GM20431 (cell line): ENCODE measurements at regions not wholly inside any gene's neighbourhood (a gene's known extent, or its start where the extent isn't known, plus 50 kb on each side); places are given as distances from the start of the nearest gene placed in this dataset.

Experiments used
- in situ Hi-C: fragments of 300-500 bp; cut with MseI, MboI; formaldehyde crosslinking; loops from one replicate; pipeline ENCODE4 v1.15.0; 2020; ENCODE audit warnings: low sequenced_read_pairs; ENCODE audit not compliant: unreplicated experiment

- in situ Hi-C loops: no loop called here
Observed at GRCh38 chr7:68014031-68014736, 1017.6 kb downstream of the TYW1 start.

DNA sequence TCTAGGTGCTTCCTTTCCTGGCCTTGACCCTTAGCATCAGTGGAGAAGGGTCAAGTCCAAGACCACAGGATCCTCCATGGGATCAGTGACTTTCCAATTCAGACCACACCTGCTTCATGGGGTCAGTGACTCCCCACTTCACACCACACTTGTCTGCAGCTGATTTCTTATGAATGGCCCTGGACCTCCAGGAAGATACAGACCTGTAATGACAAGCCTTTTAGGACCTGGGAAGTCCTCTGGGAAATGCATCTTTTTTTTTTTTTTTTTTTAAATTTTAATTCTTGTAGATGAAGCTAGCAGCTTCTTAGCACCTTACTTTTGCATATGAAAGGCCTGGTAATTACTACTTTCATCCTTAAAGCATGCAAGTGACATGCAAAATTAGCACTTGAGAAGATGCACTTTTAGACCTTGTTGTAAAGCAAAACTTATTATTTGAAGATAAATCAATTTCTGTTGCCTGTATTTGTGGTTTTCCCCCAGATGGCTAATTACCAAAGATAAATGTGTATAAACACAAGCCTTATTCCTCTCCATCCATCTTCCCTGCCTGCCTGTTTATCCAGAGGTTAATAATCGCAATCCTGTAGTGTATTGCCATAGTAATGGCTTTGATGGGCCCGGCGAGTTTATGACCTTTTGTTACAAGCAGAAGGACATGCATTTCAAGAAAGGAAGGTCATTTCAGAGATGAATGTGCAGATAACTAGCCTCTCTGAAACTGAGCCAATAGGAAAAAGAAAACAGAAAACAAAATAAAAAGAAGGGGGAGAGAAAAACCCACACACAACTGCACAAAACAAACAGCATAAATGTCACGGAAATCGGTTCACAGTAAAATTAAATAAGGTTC lies 1018.7 kb downstream of the TYW1 start:
- in situ Hi-C loops: no loop called here

GRCh38 chr7:68015978-68016532 lies 1019.4 kb downstream of the TYW1 start:
- in situ Hi-C loops: no loop called here

GRCh38 chr7:68020102-68020501 lies 1023.5 kb downstream of the TYW1 start:
- in situ Hi-C loops: no loop called here

DNA sequence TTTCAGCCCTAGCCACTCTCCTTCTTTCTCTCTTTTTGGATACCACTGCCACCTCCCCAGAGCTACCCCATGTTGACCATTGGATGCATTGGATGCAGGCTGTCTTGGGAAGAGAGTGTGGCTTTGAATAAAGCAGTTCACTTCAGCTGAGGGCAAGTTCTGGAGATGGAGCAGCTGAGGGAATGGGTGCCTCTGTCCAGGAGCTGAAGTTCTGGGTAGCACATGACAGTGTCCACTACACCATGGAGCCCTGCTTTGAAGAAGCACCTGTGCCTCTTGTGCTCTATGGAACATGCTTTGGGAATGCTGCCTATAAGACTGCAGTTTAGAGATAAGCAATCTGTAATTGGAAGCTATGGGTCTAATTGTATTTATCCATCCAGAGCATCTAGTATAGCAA lies 1028.7 kb downstream of the TYW1 start:
- in situ Hi-C loops: no loop called here

DNA sequence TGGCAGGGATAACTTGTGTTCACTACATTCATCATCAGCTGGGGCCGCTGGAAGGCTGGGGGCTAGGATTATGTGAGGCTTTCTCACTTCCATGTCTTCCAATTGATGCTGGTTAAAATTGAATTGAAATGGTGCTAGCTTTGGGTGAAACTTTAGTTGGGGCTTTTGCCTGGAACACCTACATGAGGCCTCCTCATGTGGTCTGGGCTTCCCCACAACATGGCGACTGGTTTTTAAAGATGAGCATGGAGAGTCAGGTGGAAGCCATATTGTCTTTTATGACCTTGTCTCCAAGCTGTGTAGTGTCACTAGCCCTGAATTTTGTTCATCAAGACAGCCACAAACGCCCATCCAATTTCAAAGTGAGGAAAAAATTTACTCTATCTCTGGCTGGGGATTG lies 1033.9 kb downstream of the TYW1 start:
- in situ Hi-C loops: no loop called here

DNA sequence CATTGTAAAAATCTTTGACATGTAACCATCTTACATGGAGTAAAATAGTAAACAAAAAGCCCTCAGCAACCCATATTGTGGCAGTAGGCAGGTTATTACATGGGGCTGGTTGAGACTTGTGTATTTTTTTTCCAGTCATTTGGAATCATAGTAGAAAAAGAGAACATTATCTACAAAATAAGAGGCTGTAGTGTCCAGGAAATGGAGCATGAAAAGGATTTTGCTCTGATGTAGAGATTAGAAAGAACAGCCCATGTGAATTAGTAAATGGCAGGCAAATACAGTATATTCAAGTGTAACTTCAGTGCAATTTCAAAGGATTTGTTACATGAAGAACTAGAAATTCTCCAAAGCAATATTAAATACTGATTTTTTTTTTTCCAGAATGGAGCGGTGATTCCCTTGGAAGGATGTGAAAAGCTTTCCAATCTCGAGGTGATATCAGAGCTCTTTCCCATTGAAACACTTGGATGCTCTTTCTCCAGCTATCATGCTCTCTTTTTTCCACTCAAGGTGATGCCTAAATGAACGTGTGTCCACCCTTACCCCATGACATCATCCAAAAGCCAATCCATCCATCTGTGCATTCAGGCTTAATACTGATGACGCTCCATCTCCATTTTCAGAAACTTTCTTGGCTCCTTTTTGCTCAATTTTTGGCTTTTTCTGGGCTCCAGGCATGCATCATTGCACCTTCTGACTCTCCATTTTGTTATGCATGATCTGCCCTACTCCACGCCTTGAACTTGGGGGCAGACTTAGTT lies 1034.7 kb downstream of the TYW1 start:
- in situ Hi-C loops: no loop called here

DNA sequence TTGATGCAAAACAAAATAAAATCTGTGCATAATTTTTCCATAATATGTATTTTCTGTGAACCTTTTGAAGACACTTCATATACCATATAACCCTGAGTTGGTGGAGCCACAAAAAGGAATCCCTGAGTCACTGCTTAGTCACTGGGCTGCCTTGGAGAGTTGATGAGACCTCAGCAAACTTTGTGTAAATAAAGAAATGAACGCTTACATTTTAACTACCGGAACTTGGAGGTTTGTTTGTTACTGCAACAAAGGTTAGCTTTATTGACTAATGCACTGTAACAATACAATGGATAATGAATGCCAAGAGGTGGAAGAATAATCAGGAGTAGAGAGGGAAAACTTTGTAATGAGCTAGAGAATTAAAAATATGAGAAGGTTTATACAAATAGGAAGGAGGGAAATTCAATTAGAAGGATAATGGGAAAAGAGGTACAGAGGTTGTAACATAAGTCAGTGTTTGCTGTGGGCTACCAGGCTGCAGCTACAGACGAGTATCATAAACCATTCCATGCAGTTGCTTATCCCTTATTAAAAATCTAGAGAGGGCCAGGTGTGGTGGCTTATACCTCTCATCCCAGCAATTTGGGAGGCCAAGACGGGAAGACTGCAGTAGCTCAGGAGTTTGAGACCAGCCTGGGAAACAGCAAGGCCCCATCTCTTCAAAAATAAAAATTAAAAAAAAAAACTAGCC lies 1042.1 kb downstream of the TYW1 start:
- in situ Hi-C loops: no loop called here

DNA sequence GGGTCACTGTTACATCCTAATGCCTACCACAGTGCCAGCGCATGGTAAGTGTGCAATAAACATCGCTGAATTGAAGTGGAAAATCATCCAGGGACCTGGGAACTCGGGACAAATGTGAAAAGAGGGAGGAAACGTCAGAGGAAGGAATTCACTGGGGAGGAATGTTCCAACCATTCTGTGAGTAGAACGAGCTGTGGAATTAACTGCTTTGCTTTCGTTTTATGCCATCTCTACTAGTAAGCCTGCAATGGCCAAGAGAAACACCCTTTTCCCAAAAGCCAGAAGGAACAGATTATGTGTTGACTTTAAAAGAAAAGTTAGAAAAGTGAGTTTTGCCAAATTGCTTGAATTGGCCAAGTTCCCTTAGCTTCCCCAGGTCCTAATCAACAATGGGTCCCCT lies 1044.9 kb downstream of the TYW1 start:
- in situ Hi-C loops: no loop called here

GRCh38 chr7:68043546-68043945 lies 1046.9 kb downstream of the TYW1 start:
- in situ Hi-C loops: no loop called here

GRCh38 chr7:68050627-68051026 lies 1054.0 kb downstream of the TYW1 start:
- in situ Hi-C loops: no loop called here

DNA sequence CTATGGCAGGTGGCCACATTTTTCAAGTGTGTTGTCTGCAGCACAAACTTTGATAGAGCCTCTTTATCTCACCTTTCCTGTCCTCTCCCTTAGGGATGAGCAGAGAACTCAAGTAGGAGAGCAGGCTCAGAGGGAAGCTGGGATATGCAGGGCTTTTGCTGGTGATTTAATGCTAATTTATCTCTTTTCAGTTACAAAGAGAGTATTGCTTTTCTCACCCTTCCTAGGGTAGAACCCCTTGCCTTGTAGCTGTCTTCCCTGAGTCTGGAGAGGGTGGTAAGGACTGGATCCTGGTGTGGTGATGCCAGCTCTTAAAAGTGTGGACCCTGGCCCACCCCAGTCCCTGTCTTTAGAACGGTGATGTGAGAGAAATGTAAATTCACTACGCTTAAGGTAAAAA lies 1061.4 kb downstream of the TYW1 start:
- in situ Hi-C loops: no loop called here

GRCh38 chr7:68063171-68063570 lies 1066.5 kb downstream of the TYW1 start:
- in situ Hi-C loops: no loop called here

DNA sequence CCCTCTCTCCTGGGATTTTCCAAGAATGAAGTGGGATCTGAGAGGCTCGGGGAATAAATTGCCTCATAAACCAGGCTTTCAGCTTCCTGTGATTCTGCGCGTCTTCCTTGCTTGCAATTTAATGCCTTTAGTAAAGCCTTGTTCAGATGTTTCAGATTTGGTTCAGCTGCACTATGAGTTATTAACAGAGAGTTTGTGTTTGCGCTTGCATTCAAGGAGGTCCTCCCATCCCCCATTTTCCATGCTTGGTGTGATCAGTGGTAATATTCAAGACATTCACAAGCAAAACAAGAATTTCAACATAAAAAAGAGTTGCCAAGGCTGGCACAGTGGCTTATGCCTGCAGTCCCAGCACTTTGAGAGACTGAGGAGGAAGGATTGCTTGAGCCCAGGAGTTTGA lies 1068.9 kb downstream of the TYW1 start:
- in situ Hi-C loops: no loop called here

DNA sequence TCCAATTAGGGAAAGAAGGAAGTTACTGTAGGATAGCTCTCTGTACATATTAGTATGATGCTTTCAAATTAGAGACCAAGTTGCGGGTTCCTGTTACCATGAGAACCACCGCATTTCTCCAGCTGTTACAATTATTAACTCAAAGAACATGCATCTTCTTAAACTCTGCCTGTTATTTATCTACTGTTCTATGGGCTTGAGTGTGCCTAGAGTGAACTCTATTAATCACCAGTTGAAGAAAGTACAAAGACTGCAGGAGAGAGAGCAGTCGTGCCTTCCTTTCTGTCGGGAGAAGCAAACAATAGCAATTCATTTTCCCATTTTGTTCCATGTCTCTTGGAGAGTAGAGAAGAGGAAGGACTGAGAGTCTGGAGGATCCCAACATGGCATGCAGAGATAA lies 1071.2 kb downstream of the TYW1 start:
- in situ Hi-C loops: no loop called here

DNA sequence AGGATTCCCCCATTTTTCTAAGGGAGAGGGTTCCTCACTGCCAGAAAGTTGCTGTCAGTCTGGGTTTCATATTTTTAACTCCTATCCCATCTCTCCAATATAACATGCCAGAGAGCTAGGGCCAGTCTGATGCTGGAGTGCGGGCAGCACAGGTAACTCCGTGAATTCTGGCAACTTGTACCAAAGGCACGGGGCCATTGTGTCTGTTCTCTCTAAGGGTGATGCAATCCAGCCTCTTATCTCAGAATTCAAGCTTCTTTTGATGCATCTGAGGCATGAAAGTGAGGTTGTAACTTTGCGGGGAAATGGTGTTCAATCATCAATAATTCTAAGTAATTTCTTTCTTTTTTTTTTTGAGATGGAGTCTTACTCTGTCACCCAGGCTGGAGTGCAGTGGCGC lies 1074.4 kb downstream of the TYW1 start:
- in situ Hi-C loops: no loop called here

DNA sequence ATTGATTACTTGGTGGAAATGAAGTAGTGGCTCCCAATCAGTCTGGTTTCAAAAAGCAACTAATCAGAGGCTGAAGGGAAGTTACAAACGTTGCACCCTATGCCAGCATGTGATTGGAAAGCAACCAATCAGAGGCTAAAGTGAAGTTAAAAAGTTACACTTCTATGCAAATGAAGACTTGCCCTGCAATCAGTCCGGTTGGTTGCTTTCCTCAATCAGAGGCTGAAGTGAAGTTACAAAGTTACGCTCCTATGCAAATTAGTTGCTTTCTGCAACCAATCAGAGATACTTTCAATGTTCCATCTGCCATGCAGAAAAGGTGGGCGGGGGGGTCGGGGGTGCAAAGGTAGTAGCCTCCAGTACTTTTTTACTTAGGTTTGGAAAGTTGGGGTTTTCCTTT lies 1077.1 kb downstream of the TYW1 start:
- in situ Hi-C loops: no loop called here

DNA sequence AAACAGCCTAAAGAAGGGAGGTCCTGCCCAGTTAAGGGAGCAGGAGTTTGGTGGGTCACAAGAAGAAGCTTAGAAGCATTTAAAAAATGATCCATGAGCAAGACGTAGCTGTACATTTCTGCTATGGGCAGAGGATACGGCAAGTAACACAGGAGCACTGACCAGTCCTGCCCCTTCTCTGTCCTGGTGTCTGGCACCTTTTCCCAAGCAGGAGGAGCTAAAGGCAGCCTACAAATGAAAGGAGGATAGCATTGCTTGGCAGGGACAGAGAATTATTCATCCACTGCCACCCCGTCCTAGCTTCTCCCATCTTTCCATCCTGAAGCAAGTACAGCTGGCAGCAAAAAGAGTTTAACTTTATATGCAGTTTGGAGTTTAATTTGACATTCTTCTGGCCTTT lies 1077.6 kb downstream of the TYW1 start:
- in situ Hi-C loops: no loop called here

DNA sequence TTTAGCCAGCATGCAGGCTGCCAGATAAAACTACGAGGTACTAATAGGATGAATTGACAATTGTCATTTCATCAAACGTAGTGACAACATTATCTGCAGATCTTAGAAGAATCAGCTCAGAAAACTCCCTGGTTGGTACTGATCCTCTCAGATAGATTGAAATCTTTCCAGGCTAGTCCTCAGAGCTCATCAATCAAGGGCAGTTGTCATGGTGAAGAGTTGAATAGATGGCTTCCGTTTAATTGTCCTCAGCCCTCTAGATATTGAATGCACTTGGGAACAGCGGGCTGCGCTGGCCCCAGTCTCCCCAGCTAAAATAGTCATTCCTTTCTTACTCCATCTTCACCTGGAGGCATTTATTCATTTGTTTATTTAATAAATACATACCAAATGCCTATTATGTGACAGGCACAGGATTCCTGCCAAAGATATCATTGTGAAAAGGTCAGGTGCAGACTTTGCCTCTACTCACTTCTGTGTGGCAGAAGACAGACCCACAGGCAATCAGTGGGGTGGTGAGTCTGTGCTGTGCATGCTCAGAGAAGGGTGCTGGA lies 1081.6 kb downstream of the TYW1 start:
- in situ Hi-C loops: no loop called here
